HEK293 (cell line): ENCODE measurements at regions not wholly inside any gene's neighbourhood (a gene's known extent, or its start where the extent isn't known, plus 50 kb on each side); places are given as distances from the start of the nearest gene placed in this dataset.

Experiments
- CTCF ChIA-PET: fragments of 350-600 bp; formaldehyde crosslinking; extraction: SDS; loops from one replicate; lab custom pipeline; 2021; ENCODE audit warnings: antibody characterized with exemption; lab: Yijun Ruan, JAX
- POLR2A ChIA-PET: fragments of 300-600 bp; formaldehyde crosslinking; extraction: SDS; loops from one replicate; lab custom pipeline; 2020; ENCODE audit warnings: antibody characterized with exemption, inconsistent platforms; lab: Yijun Ruan, JAX
- H3K27ac ChIP-seq: fragments of 200-500 bp; sonication (Bioruptor generic); 2 replicates; pipeline ENCODE4 v1.5.1; 2014; ENCODE audit warnings: low read depth, low read length, control low read depth, inconsistent platforms; ENCODE audit errors: extremely low read depth
- H3K36me3 ChIP-seq, 2 experiments: fragments of 200-500 bp in 1 of 2; sonication (Bioruptor generic) in 1 of 2; 1 replicate in 1 of 2; 2 replicates in 1 of 2; pipeline ENCODE4 v1.5.1; 2014 to 2017; ENCODE audit warnings: inconsistent platforms in 2 of 2, low read length in 2 of 2; ENCODE audit not compliant: control insufficient read depth in 2 of 2, insufficient read depth in 1 of 2
- H3K4me1 ChIP-seq: fragments of 200-500 bp; sonication (Bioruptor generic); 2 replicates; pipeline ENCODE4 v1.5.1; 2014; ENCODE audit warnings: mild to moderate bottlenecking, low read length, inconsistent platforms; ENCODE audit not compliant: control insufficient read depth, insufficient read depth
- H3K4me3 ChIP-seq: 2 replicates; pipeline ENCODE4 v1.5.1; 2011; ENCODE audit warnings: low read depth, mild to moderate bottlenecking, control low read depth, low read length, moderate library complexity
- H3K9me3 ChIP-seq: fragments of 200-500 bp; sonication (Bioruptor generic); 2 replicates; pipeline ENCODE4 v1.5.1; 2014; ENCODE audit warnings: low read depth, low read length, inconsistent platforms; ENCODE audit not compliant: control insufficient read depth, insufficient read depth
- EGR2 ChIP-seq: fragments of 450-650 bp; formaldehyde crosslinking; IDR thresholded peaks from 2 replicates; pipeline ENCODE4 v1.5.1; 2016; ENCODE audit warnings: low read depth, missing biosample characterization, missing genetic modification characterization
- HOXC10 ChIP-seq: sonication (generic); formaldehyde crosslinking; IDR thresholded peaks from 2 replicates; pipeline ENCODE4 v1.8.1; 2023; ENCODE audit warnings: mild to moderate bottlenecking, missing genetic modification reagents
- RBAK ChIP-seq: fragments of 450-650 bp; formaldehyde crosslinking; IDR thresholded peaks from 2 replicates; pipeline ENCODE4 v1.5.1; 2016; ENCODE audit warnings: missing biosample characterization, missing genetic modification characterization
- YY2 ChIP-seq: fragments of 450-650 bp; formaldehyde crosslinking; IDR thresholded peaks from 2 replicates; pipeline ENCODE4 v1.5.1; 2016; ENCODE audit warnings: missing biosample characterization, missing genetic modification characterization
- ZBTB17 ChIP-seq: fragments of 450-650 bp; formaldehyde crosslinking; IDR thresholded peaks from 2 replicates; pipeline ENCODE4 v1.5.1; 2016; ENCODE audit warnings: missing biosample characterization, missing genetic modification characterization
- ZNF274 ChIP-seq, 2 experiments: fragments of 200-500 bp in 1 of 2; fragments of 450-650 bp in 1 of 2; sonication (Bioruptor generic) in 1 of 2; formaldehyde crosslinking in 1 of 2; IDR thresholded peaks; 2 replicates each; pipeline versions ENCODE4 v1.5.1 to v1.6.1; 2014 to 2016; ENCODE audit warnings: borderline replicate concordance in 1 of 2, inconsistent platforms in 1 of 2, low read length in 1 of 2, missing biosample characterization in 1 of 2, missing genetic modification characterization in 1 of 2
- ZNF350 ChIP-seq: fragments of 450-650 bp; formaldehyde crosslinking; IDR thresholded peaks from 2 replicates; pipeline ENCODE4 v1.5.0; 2017; ENCODE audit warnings: missing biosample characterization, mild to moderate bottlenecking, missing genetic modification characterization
- ZNF433 ChIP-seq: fragments of 450-650 bp; formaldehyde crosslinking; IDR thresholded peaks from 2 replicates; pipeline ENCODE4 v1.5.1; 2016; ENCODE audit warnings: missing biosample characterization, missing genetic modification characterization, low read depth
- ZNF521 ChIP-seq: fragments of 450-650 bp; formaldehyde crosslinking; IDR thresholded peaks from 2 replicates; pipeline ENCODE4 v1.5.1; 2017; ENCODE audit warnings: missing biosample characterization, mild to moderate bottlenecking, missing genetic modification characterization
- ZNF654 ChIP-seq: fragments of 450-650 bp; formaldehyde crosslinking; IDR thresholded peaks from 2 replicates; pipeline ENCODE4 v1.5.1; 2016; ENCODE audit warnings: low read depth, missing biosample characterization, missing genetic modification characterization
- ZNF677 ChIP-seq: fragments of 450-650 bp; IDR thresholded peaks from 2 replicates; pipeline ENCODE4 v1.5.0; 2018; ENCODE audit warnings: missing biosample characterization, mild to moderate bottlenecking, missing genetic modification characterization, moderate library complexity
- ZNF707 ChIP-seq: fragments of 450-650 bp; formaldehyde crosslinking; IDR thresholded peaks from 2 replicates; pipeline ENCODE4 v1.5.1; 2016; ENCODE audit warnings: missing biosample characterization, missing genetic modification characterization
- ZNF768 ChIP-seq: fragments of 450-650 bp; formaldehyde crosslinking; IDR thresholded peaks from 2 replicates; pipeline ENCODE4 v1.5.1; 2018; ENCODE audit warnings: missing biosample characterization, mild to moderate bottlenecking, missing genetic modification characterization
- TF ChIP-seq, protein P1 (sequence below): fragments of 450-650 bp; IDR thresholded peaks from 2 replicates; pipeline ENCODE4 v1.5.1; 2018; ENCODE audit warnings: missing biosample characterization, mild to moderate bottlenecking, missing genetic modification characterization
- TF ChIP-seq, protein P2 (sequence below): fragments of 450-650 bp; formaldehyde crosslinking; IDR thresholded peaks from 2 replicates; pipeline ENCODE4 v1.5.1; 2016; ENCODE audit warnings: missing biosample characterization, missing genetic modification characterization
- TF ChIP-seq, protein P3 (sequence below): fragments of 450-650 bp; IDR thresholded peaks from 2 replicates; pipeline ENCODE4 v1.5.1; 2018; ENCODE audit warnings: missing biosample characterization, missing genetic modification characterization
- TF ChIP-seq, protein P4 (sequence below): fragments of 450-650 bp; formaldehyde crosslinking; IDR thresholded peaks from 2 replicates; pipeline ENCODE4 v1.5.1; 2016; ENCODE audit warnings: missing biosample characterization, missing genetic modification characterization, low read depth
- TF ChIP-seq, protein P5 (sequence below): fragments of 450-650 bp; formaldehyde crosslinking; IDR thresholded peaks from 2 replicates; pipeline ENCODE4 v1.5.1; 2017; ENCODE audit warnings: missing biosample characterization, missing genetic modification characterization

DNA sequence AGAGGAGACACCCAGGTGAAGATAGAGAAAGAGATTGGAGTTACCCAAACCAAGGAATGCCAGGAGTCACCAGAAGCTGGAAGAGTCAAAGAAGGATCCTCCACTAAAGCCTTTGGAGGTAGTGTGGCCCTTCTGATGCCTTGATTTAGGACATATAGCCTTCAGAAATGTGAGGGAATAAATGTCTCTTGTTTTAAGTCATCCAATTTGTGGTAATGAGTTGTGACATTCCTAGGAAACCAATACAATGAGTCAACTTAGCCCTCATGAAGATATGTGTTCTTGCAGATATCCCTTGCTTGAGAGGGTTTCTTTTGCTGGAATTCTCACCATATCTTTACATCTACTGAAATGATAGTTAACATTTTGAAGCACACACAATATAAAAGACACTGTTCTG lies 58.8 kb downstream of the CCER1 start:
- no peak for TF ChIP-seq ZNF521
- TF ChIP-seq ZNF768 (tag by site-specific recombination), result no peak
- no peak for TF ChIP-seq ZNF707 (tag by site-specific recombination)
- no peak for TF ChIP-seq RBAK (tag by site-specific recombination)
- TF ChIP-seq, protein P1, sequence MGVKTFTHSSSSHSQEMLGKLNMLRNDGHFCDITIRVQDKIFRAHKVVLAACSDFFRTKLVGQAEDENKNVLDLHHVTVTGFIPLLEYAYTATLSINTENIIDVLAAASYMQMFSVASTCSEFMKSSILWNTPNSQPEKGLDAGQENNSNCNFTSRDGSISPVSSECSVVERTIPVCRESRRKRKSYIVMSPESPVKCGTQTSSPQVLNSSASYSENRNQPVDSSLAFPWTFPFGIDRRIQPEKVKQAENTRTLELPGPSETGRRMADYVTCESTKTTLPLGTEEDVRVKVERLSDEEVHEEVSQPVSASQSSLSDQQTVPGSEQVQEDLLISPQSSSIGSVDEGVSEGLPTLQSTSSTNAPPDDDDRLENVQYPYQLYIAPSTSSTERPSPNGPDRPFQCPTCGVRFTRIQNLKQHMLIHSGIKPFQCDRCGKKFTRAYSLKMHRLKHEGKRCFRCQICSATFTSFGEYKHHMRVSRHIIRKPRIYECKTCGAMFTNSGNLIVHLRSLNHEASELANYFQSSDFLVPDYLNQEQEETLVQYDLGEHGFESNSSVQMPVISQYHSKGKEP (tag by site-specific recombination), result no peak
- no peak for TF ChIP-seq ZNF677 (tag by site-specific recombination)
- no peak for TF ChIP-seq ZNF433 (tag by site-specific recombination)
- no peak for TF ChIP-seq HOXC10 (CRISPR knock-in tag)
- TF ChIP-seq, protein P2, sequence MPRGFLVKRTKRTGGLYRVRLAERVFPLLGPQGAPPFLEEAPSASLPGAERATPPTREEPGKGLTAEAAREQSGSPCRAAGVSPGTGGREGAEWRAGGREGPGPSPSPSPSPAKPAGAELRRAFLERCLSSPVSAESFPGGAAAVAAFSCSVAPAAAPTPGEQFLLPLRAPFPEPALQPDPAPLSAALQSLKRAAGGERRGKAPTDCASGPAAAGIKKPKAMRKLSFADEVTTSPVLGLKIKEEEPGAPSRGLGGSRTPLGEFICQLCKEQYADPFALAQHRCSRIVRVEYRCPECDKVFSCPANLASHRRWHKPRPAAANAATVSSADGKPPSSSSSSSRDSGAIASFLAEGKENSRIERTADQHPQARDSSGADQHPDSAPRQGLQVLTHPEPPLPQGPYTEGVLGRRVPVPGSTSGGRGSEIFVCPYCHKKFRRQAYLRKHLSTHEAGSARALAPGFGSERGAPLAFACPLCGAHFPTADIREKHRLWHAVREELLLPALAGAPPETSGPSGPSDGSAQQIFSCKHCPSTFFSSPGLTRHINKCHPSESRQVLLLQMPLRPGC (tag by site-specific recombination), result no peak
- TF ChIP-seq YY2, result no peak
- TF ChIP-seq, protein P3, sequence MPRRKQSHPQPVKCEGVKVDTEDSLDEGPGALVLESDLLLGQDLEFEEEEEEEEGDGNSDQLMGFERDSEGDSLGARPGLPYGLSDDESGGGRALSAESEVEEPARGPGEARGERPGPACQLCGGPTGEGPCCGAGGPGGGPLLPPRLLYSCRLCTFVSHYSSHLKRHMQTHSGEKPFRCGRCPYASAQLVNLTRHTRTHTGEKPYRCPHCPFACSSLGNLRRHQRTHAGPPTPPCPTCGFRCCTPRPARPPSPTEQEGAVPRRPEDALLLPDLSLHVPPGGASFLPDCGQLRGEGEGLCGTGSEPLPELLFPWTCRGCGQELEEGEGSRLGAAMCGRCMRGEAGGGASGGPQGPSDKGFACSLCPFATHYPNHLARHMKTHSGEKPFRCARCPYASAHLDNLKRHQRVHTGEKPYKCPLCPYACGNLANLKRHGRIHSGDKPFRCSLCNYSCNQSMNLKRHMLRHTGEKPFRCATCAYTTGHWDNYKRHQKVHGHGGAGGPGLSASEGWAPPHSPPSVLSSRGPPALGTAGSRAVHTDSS, result no peak
- TF ChIP-seq ZNF274 (IDR thresholded peaks at IDR 0.05; ENCODE audit: low read length), result no peak
- TF ChIP-seq ZNF274 (tag by site-specific recombination; IDR thresholded peaks at IDR 0.05; ENCODE audit: borderline replicate concordance), result no peak
- no peak for TF ChIP-seq ZNF350
- TF ChIP-seq, all 188 proteins: peak for 0
- ChIA-PET POLR2A (no interaction called here), CTCF (interaction anchor here (0.5 to 2.1 kb wide), 3 partner anchors 13 to 1262 kb away, joined by 3 to 7 read pairs (median 4); no protein-coding TSS in a partner anchor)
- Histone ChIP-seq H3K4me1 (no peaks in the 10 kb centered on the region), H3K27ac (no peak overlapping the region), H3K36me3 (no peaks in the 10 kb centered on the region), H3K9me3 (no peaks in the 10 kb centered on the region), H3K4me3 (no peak overlapping the region)

DNA sequence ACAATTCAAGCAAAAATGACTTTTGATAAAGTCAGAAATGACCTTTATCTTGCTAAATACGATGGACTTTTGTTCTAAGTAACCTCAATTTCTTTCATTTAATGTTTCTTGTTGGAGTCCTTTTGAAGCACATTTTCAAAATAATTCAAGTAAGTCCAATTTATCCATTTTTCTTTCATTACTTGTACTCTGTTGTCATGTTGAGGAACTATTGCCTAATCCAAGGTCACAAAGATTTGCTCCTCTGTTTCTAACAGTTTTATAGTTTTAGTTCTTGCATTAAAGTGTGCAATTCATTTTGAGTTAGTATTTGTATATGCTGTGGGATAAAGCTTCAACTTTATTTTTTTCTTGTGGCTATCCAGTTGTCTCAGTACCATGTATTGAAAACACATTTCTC lies 66.7 kb downstream of the CCER1 start:
- no peak for TF ChIP-seq ZNF521
- TF ChIP-seq EGR2 (tag by site-specific recombination), result no peak
- TF ChIP-seq, protein P4, sequence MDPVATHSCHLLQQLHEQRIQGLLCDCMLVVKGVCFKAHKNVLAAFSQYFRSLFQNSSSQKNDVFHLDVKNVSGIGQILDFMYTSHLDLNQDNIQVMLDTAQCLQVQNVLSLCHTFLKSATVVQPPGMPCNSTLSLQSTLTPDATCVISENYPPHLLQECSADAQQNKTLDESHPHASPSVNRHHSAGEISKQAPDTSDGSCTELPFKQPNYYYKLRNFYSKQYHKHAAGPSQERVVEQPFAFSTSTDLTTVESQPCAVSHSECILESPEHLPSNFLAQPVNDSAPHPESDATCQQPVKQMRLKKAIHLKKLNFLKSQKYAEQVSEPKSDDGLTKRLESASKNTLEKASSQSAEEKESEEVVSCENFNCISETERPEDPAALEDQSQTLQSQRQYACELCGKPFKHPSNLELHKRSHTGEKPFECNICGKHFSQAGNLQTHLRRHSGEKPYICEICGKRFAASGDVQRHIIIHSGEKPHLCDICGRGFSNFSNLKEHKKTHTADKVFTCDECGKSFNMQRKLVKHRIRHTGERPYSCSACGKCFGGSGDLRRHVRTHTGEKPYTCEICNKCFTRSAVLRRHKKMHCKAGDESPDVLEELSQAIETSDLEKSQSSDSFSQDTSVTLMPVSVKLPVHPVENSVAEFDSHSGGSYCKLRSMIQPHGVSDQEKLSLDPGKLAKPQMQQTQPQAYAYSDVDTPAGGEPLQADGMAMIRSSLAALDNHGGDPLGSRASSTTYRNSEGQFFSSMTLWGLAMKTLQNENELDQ (tag by site-specific recombination), result no peak
- no peak for TF ChIP-seq ZNF654 (tag by site-specific recombination)
- TF ChIP-seq ZBTB17 (tag by site-specific recombination), result no peak
- TF ChIP-seq, protein P5, sequence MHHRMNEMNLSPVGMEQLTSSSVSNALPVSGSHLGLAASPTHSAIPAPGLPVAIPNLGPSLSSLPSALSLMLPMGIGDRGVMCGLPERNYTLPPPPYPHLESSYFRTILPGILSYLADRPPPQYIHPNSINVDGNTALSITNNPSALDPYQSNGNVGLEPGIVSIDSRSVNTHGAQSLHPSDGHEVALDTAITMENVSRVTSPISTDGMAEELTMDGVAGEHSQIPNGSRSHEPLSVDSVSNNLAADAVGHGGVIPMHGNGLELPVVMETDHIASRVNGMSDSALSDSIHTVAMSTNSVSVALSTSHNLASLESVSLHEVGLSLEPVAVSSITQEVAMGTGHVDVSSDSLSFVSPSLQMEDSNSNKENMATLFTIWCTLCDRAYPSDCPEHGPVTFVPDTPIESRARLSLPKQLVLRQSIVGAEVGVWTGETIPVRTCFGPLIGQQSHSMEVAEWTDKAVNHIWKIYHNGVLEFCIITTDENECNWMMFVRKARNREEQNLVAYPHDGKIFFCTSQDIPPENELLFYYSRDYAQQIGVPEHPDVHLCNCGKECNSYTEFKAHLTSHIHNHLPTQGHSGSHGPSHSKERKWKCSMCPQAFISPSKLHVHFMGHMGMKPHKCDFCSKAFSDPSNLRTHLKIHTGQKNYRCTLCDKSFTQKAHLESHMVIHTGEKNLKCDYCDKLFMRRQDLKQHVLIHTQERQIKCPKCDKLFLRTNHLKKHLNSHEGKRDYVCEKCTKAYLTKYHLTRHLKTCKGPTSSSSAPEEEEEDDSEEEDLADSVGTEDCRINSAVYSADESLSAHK, result no peak
- CTCF ChIA-PET, result no interaction called here
- H3K9me3 ChIP-seq, result no peaks in the 10 kb centered on the region
- POLR2A ChIA-PET, result no interaction called here
- no peaks in the 10 kb centered on the region for H3K4me1 ChIP-seq
- H3K36me3 ChIP-seq, result no peaks in the 10 kb centered on the region
- no peak overlapping the region for H3K4me3 ChIP-seq
- H3K27ac ChIP-seq, result no peak overlapping the region
